Erythroblast (primary cell): ENCODE measurements at regions not wholly inside any gene's neighbourhood (a gene's known extent, or its start where the extent isn't known, plus 50 kb on each side); places are given as distances from the start of the nearest gene placed in this dataset.

Source experiments
- GATA1 ChIP-seq: IDR thresholded peaks from 2 replicates; pipeline ENCODE4 v1.6.1; 2011; ENCODE audit warnings: low read depth, mild to moderate bottlenecking, control low read depth, low read length, moderate library complexity
- POLR2A ChIP-seq: IDR thresholded peaks from 2 replicates; pipeline ENCODE4 v1.6.1; 2011; ENCODE audit warnings: mild to moderate bottlenecking, low read length

DNA sequence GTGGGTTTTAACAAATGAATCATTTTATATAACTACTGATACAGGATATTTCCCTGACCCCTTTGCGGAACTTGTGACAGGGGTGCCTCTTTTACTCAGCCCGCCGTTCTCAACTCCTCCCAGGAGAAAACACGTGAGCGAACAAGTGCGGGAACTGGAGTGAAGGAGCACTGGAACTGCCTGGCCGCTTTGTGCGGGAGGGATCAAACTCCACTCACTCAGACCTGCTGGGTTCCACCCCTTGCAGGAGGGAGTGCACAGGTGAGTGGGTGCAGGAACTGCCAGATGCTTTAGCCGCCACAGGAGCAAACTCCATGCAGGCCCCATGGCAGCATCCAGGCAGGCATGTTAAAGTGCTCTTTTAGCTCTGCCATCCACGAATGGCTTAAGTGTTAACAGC is 513.4 kb upstream of the GRM3 start:
- no peak for TF ChIP-seq POLR2A
- no peak for TF ChIP-seq GATA1
